ENCODE measurements at regions not wholly inside any gene's neighbourhood (a gene's known extent, or its start where the extent isn't known, plus 50 kb on each side); places are given as distances from the start of the nearest gene placed in this dataset.

- TF ChIP-seq SP1 (IDR thresholded peaks at IDR 0.05) (no peak), PKNOX1 (IDR thresholded peaks at IDR 0.05) (no peak)
Measured at GRCh38 chr7:81003326-81003725, 84.5 kb upstream of the SEMA3C start.

All from HEK293T (cell line).